ENCODE measurements at regions not wholly inside any gene's neighbourhood (a gene's known extent, or its start where the extent isn't known, plus 50 kb on each side); places are given as distances from the start of the nearest gene placed in this dataset.
A peak's percentile ranks its signal among the peaks of the same experiment; 100 is the strongest.

- TF ChIP-seq, protein P1, sequence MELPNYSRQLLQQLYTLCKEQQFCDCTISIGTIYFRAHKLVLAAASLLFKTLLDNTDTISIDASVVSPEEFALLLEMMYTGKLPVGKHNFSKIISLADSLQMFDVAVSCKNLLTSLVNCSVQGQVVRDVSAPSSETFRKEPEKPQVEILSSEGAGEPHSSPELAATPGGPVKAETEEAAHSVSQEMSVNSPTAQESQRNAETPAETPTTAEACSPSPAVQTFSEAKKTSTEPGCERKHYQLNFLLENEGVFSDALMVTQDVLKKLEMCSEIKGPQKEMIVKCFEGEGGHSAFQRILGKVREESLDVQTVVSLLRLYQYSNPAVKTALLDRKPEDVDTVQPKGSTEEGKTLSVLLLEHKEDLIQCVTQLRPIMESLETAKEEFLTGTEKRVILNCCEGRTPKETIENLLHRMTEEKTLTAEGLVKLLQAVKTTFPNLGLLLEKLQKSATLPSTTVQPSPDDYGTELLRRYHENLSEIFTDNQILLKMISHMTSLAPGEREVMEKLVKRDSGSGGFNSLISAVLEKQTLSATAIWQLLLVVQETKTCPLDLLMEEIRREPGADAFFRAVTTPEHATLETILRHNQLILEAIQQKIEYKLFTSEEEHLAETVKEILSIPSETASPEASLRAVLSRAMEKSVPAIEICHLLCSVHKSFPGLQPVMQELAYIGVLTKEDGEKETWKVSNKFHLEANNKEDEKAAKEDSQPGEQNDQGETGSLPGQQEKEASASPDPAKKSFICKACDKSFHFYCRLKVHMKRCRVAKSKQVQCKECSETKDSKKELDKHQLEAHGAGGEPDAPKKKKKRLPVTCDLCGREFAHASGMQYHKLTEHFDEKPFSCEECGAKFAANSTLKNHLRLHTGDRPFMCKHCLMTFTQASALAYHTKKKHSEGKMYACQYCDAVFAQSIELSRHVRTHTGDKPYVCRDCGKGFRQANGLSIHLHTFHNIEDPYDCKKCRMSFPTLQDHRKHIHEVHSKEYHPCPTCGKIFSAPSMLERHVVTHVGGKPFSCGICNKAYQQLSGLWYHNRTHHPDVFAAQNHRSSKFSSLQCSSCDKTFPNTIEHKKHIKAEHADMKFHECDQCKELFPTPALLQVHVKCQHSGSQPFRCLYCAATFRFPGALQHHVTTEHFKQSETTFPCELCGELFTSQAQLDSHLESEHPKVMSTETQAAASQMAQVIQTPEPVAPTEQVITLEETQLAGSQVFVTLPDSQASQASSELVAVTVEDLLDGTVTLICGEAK (IDR thresholded peaks at IDR 0.05), result peak; percentile 79
- TF ChIP-seq, protein P1 (CRISPR knock-in tag; IDR thresholded peaks at IDR 0.05), result no peak
- TF ChIP-seq ZC3H8 (IDR thresholded peaks at IDR 0.05) (no peak), ADNP (tag; IDR thresholded peaks at IDR 0.05) (no peak), TAF15 (IDR thresholded peaks at IDR 0.05; ENCODE audit: low read depth, low read length) (no peak), DDX20 (tag; IDR thresholded peaks at IDR 0.05; ENCODE audit: low read depth) (no peak), ATF1 (CRISPR knock-in tag; IDR thresholded peaks at IDR 0.05) (no peak), ATF1 (tag; IDR thresholded peaks at IDR 0.05) (peak; percentile 71), PTTG1 (tag; IDR thresholded peaks at IDR 0.05; ENCODE audit: low read depth) (no peak), WHSC1 (IDR thresholded peaks at IDR 0.05; ENCODE audit: low read length) (no peak), ZEB2 (IDR thresholded peaks at IDR 0.05) (peak; percentile 83), PRMT5 (CRISPR knock-in tag; IDR thresholded peaks at IDR 0.05) (no peak), TSHZ1 (CRISPR knock-in tag; IDR thresholded peaks at IDR 0.05) (peak; percentile 63; the same call in 1 of the 2 replicates), KHSRP (IDR thresholded peaks at IDR 0.05) (peak; percentile 40; the same call in 1 of the 2 replicates), ZNF316 (IDR thresholded peaks at IDR 0.05) (no peak), ARID1B (IDR thresholded peaks at IDR 0.05) (peak; percentile 99)
- TF ChIP-seq, protein P2, sequence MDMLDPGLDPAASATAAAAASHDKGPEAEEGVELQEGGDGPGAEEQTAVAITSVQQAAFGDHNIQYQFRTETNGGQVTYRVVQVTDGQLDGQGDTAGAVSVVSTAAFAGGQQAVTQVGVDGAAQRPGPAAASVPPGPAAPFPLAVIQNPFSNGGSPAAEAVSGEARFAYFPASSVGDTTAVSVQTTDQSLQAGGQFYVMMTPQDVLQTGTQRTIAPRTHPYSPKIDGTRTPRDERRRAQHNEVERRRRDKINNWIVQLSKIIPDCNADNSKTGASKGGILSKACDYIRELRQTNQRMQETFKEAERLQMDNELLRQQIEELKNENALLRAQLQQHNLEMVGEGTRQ (CRISPR knock-in tag; IDR thresholded peaks at IDR 0.05), result no peak
- TF ChIP-seq, protein P3, sequence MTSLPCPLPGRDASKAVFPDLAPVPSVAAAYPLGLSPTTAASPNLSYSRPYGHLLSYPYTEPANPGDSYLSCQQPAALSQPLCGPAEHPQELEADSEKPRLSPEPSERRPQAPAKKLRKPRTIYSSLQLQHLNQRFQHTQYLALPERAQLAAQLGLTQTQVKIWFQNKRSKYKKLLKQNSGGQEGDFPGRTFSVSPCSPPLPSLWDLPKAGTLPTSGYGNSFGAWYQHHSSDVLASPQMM (CRISPR knock-in tag; IDR thresholded peaks at IDR 0.05), result no peak
Observed at GRCh38 chr2:71882949-71883472, 264.7 kb downstream of the CYP26B1 start (continued).

Measured in K562 (cell line).